ENCODE measurements at regions not wholly inside any gene's neighbourhood (a gene's known extent, or its start where the extent isn't known, plus 50 kb on each side); places are given as distances from the start of the nearest gene placed in this dataset.
"Not testable (repeated sequence)": the region's sequence is repeated elsewhere in the genome, so short reads cannot be mapped to it uniquely, and the experiment has no call there.

DNA sequence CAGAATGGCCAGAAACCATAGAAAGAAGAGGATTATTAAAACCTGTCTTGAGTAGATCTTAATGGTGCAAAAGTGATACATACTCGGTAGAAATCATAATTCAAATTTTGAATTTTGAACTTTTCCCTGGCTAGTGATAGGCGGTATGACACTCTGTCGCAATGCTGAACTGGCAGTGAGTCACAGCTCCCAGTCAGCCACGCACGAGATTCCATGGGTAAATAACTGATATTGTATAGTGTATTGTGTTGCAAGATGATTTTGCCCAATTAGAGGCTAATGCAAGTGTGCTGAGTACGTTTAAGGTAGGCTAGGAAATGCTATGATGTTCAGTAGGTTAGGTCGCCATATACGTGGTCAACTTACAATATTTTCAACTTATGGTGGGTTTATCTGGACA is 207.0 kb downstream of the SIPA1L2 start:
- DNase-seq (ENCODE audit: low spot score) = no peak
- TF ChIP-seq, protein P1, sequence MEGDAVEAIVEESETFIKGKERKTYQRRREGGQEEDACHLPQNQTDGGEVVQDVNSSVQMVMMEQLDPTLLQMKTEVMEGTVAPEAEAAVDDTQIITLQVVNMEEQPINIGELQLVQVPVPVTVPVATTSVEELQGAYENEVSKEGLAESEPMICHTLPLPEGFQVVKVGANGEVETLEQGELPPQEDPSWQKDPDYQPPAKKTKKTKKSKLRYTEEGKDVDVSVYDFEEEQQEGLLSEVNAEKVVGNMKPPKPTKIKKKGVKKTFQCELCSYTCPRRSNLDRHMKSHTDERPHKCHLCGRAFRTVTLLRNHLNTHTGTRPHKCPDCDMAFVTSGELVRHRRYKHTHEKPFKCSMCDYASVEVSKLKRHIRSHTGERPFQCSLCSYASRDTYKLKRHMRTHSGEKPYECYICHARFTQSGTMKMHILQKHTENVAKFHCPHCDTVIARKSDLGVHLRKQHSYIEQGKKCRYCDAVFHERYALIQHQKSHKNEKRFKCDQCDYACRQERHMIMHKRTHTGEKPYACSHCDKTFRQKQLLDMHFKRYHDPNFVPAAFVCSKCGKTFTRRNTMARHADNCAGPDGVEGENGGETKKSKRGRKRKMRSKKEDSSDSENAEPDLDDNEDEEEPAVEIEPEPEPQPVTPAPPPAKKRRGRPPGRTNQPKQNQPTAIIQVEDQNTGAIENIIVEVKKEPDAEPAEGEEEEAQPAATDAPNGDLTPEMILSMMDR (IDR thresholded peaks at IDR 0.05; ENCODE audit: extremely low read depth, missing control alignments) = no peak

DNA sequence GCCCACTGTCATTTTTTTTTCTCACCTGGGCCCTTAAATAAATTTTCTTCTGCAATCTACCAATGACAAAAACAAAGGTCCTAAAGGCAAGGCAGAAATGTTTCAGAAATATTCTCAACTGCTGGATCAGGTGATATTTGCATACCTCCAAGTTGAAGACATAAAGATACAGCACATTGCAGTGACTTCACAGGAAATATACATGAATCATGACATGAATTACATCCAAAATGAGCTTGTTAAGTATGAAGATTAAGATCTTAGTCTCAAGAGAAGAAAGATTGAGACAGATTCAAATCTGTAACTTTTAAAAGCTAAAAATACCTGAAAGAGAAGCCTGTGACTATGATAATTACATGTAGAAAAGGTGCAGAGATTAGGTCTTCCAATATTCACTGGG is 207.8 kb downstream of the SIPA1L2 start:
- DNase-seq (ENCODE audit: low spot score) = no peak
- TF ChIP-seq, protein P1 (IDR thresholded peaks at IDR 0.05; ENCODE audit: extremely low read depth, missing control alignments) = no peak

DNA sequence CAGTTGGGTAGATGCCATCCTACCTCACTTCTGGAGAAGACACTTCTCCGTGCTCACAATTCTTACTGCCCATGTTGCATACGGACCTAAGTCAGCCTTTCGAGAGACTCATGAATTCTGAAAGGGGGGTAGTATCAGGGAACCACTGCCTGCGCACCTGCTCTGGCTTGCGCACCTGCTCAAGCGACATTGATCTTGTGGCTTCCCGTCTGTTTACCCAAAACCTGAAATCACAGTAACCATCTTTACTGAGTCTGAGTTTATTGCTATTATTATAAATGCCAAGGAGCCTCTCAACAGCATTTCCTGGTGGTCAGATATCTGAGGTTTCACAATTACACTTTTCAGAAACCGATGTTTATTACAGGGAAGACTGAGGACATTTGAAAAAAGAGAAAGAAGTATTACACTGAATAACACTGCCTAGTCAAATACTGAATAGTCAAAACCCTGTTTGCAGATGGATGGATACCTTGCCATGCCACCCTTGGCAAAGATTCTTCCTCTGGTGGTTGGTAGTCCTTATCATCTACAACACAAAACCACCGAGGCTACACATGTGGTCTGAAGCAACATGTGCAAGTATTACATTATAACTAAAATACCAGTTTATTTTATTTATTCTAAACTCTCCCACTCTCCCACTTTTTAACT is 208.7 kb downstream of the SIPA1L2 start:
- TF ChIP-seq, protein P1 (IDR thresholded peaks at IDR 0.05; ENCODE audit: extremely low read depth, missing control alignments) = no peak
- no peak for DNase-seq (ENCODE audit: low spot score)

DNA sequence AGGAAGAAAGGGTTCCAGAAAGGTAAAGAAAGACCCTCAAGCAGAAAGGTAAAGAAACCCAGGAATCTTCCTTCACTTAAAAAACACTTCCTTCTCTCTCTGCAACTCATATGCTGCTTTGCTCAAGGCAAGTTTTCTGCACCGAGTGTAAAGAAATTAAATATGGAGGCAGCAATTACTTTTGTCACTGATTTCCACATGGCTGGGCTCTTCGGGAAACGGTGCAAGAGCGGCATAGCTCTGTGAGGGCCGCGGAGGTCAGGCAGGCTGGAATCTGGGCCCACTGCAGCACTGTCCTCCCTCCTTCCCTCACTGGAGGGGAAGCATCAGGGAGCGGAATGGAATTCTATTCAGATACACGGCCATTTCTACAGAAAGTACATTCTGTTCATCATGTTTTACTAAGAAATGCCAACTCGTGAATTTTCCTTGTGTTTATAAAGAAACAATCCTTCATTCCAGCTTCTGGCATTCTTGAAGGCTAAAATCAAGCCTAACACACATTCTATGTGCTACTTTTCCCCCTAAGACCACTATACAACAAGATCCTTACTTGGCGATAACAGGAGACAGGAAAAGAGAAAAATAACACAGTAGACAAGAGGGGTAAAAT is 212.2 kb downstream of the SIPA1L2 start:
- no peak for DNase-seq (ENCODE audit: low spot score)

DNA sequence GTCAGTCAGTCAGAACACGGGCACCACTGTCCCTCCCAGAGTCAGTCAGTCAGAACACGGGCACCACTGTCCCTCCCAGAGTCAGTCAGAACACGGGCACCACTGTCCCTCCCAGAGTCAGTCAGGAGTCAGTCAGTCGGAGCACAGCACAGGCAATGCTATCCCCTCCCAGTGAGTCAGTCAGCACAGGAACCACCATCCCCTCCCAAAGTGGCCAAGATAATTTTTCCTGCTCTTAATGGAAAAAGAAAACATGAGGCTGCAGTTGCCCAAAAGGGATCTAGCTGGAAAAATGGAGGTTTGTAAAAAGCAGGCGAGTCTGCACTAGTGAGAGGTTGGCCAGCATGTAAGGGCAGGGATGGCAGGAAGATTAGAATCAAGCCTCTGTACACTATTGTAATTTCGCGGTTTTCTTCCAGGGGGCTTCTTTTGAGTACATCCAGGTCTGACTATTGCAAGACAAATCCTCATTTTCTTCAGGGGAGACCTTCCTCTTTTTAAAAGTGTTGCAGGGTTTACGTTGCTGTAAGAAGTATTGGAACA is 213.8 kb downstream of the SIPA1L2 start:
- no peak for DNase-seq (ENCODE audit: low spot score)
- TF ChIP-seq, protein P1 (IDR thresholded peaks at IDR 0.05; ENCODE audit: extremely low read depth, missing control alignments) = no peak

More for the DNA sequence above, 212.2 kb downstream of the SIPA1L2 start:
- TF ChIP-seq, protein P1 (IDR thresholded peaks at IDR 0.05; ENCODE audit: extremely low read depth, missing control alignments) = no peak

DNA sequence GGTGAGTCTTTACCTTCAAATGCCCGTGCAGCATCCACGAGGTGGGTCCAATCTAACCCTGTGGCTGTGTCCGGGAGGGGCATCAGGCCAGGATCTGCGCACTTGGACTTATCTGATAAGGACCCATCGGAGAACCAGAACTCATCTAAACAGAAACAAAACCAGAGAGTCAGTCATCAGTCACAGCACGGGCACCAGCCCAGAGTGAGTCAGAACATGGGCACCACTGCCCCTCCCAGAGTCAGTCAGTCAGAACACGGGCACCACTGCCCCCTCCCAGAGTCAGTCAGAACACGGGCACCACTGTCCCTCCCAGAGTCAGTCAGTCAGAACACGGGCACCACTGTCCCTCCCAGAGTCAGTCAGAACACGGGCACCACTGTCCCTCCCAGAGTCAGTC is 214.5 kb downstream of the SIPA1L2 start:
- not testable (repeated sequence) for DNase-seq (ENCODE audit: low spot score)

DNA sequence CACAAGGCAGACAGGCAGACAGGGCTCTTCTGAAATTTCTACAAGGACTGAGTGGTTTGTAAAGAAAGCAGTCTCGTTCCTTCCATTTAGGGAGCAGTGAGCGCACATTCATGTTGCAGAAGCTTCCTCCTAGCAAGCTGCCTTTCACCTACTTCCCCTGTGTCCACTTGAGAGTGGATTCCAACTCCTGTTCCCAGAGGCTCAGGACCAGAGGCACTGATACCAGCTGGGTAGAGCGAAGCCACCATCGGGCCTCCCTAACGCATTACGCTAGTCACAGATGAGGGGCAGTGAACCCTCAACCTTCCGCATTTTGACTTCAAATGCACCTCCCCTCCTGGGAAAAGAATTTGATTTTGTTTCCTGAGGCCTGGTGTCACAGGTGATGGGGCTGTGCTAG is 215.8 kb downstream of the SIPA1L2 start:
- TF ChIP-seq, protein P1 (IDR thresholded peaks at IDR 0.05; ENCODE audit: extremely low read depth, missing control alignments) = no peak
- DNase-seq (ENCODE audit: low spot score) = no peak

Measured in GM20000 (cell line).